ENCODE measurements at regions not wholly inside any gene's neighbourhood (a gene's known extent, or its start where the extent isn't known, plus 50 kb on each side); places are given as distances from the start of the nearest gene placed in this dataset.

DNA sequence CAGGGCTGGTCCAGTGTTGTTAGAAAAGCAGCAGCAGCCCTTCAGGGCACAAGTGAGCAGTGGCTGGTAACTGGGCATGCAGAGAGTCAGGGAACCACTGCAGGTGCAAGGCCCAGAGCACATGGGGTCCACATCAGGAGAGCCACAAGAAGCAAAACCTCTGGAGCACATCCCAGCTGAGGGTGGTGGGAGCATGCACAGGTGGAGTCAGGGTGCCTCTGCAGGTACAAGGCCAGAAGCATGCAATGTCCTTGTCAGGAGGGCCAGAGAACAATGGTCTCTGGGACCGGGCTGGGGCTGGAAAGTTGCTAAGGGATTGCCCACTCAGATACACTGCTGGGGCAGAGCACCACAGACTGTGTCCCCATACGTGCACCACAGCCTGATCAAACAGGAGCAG lies 226.1 kb upstream of the UBE2E2 start (continued):
- TF ChIP-seq, protein P1, sequence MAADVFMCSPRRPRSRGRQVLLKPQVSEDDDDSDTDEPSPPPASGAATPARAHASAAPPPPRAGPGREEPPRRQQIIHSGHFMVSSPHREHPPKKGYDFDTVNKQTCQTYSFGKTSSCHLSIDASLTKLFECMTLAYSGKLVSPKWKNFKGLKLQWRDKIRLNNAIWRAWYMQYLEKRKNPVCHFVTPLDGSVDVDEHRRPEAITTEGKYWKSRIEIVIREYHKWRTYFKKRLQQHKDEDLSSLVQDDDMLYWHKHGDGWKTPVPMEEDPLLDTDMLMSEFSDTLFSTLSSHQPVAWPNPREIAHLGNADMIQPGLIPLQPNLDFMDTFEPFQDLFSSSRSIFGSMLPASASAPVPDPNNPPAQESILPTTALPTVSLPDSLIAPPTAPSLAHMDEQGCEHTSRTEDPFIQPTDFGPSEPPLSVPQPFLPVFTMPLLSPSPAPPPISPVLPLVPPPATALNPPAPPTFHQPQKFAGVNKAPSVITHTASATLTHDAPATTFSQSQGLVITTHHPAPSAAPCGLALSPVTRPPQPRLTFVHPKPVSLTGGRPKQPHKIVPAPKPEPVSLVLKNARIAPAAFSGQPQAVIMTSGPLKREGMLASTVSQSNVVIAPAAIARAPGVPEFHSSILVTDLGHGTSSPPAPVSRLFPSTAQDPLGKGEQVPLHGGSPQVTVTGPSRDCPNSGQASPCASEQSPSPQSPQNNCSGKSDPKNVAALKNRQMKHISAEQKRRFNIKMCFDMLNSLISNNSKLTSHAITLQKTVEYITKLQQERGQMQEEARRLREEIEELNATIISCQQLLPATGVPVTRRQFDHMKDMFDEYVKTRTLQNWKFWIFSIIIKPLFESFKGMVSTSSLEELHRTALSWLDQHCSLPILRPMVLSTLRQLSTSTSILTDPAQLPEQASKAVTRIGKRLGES (CRISPR knock-in tag; IDR thresholded peaks at IDR 0.05; ENCODE audit: borderline replicate concordance) = no peak

DNA sequence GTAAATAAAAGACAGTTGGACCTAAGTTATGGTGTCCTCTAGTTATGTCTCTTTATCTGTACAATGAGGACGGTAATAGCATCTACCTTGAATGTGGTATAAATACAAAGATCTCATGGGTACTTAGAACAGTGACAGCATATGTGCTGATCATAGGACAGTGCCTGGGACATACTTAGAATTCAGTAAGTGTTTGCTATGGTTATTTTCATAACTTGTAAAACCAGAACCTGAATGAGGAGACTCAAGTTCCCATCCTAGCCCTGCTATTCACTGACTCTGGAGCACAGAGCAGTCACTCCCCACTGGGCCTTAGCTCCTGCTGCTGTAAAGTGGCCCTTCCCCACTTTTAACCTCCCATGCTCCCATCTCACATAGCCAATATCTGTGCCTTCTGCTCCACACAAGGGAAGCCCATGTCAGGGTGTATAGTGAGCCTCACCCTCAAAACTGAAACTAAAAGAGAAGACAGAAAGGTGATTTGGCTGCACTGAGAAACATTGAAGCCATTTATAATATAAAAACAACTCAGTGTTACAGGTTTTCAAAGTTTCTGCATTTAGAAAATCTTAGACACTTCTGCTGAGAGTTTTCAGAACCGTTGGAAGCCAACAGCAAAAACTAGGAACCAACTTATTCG lies 225.4 kb upstream of the UBE2E2 start:
- WGBS (ENCODE audit: low lambda C conversion rate) = 1% methylated on average over 3 of the region's 3 CpGs
- H3K27me3 ChIP-seq (ENCODE audit: control insufficient read depth in 1 of 2, insufficient read depth in 2 of 2, low read length in 2 of 2) = no peaks in the 10 kb centered on the region
- no peaks in the 10 kb centered on the region for H3K9me3 ChIP-seq (ENCODE audit: low read length)
- H3K36me3 ChIP-seq (replicated peaks in 1 of 2; ENCODE audit: control insufficient read depth in 1 of 2, insufficient read depth in 2 of 2, low read length in 2 of 2) = no peaks in the 10 kb centered on the region
- intact Hi-C loops (cut with micrococcal nuclease; ENCODE audit: unreplicated experiment) = no loop called here
- ATAC-seq (no peak), DNase-seq (ENCODE audit: low spot score) (no peak), FAIRE-seq (no peak)
- no peak overlapping the region for H3K4me2 ChIP-seq (ENCODE audit: low read depth, low read length)
- no peaks in the 10 kb centered on the region for H3K79me2 ChIP-seq (ENCODE audit: insufficient read depth, low read length)
- no TSS peak for BruUV-seq (replicated peaks)
- no peak overlapping the region for H2AFZ ChIP-seq (ENCODE audit: low read length)
- no peak overlapping the region for H3K9ac ChIP-seq (ENCODE audit: insufficient read depth, low read depth, low read length)
- TF ChIP-seq AGO2 (optimal IDR thresholded peaks at IDR 0.05; ENCODE audit: low read depth, low read length) (no peak), ZNF839 (CRISPR knock-in tag; IDR thresholded peaks at IDR 0.05; ENCODE audit: borderline replicate concordance) (no peak), ZNF563 (CRISPR knock-in tag; IDR thresholded peaks at IDR 0.05) (no peak), PTBP1 (IDR thresholded peaks at IDR 0.05; ENCODE audit: low read depth, low read length, poor library complexity, severe bottlenecking) (no peak), ZMYM3 (CRISPR knock-in tag; IDR thresholded peaks at IDR 0.05) (no peak)
- CTCF ChIA-PET (ENCODE audit: low intra/inter-chr PET ratio, low total read pairs) = no interaction called here
- no peak overlapping the region for H3K27ac ChIP-seq (ENCODE audit: extremely low read length, insufficient read depth, low read length)
- no peak overlapping the region for H3K4me3 ChIP-seq (replicated peaks in 1 of 3; ENCODE audit: insufficient read depth in 1 of 3, low read depth in 2 of 3, low read length in 3 of 3)
- H4K20me1 ChIP-seq (ENCODE audit: insufficient read depth, low read length) = no peaks in the 10 kb centered on the region
- POLR2A ChIA-PET = no interaction called here
- in situ Hi-C loops (cut with HindIII; ENCODE audit: extremely low pct_ligation_motif_present, low pct_unique_long_range_greater_than_20kb) = no loop called here
- no peaks in the 10 kb centered on the region for H3K4me1 ChIP-seq (ENCODE audit: insufficient read depth, low read length)

Measured in HepG2 (cell line).